NCI-H2107 treated with DMSO at 0.1 percent for 48 hours (cell line): ENCODE measurements at regions not wholly inside any gene's neighbourhood (a gene's known extent, or its start where the extent isn't known, plus 50 kb on each side); places are given as distances from the start of the nearest gene placed in this dataset.

ENCODE experiments used
- DNase-seq: peaks from one replicate; lab custom pipeline; 2025; ENCODE audit not compliant: unreplicated experiment; lab: John Stamatoyannopoulos, UW

DNA sequence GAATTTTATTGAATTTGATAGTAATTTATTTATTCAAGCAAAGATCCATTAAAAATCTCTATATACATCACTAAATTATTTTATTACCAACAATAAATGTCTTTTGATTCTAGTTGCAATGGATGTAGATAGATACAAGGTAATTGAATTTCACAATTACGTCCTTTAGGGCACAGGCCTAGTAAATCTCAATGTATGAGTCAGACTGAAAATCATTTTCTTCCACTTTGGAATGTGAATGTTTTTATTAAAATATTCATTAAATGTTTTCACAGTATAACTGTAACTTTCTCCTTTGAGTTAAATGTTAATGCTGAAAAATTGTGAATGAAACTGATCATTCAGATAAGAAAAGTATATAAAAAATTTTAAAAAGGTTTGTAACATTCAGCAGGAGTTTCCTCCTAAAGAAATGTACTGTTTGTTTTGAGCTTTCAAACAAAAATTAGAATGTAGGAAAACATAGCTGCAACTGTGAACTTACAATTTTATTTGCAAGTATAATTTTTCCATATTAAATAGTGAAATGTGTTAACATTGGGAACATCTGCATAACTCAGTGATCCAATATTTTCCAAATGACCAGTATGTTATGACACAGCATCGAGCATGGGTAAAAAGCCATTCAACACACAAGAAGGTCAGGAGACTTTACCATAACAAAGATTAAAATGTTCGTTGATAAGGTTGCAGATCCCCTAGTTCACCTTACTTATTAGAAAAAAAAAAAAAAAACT, 663.7 kb downstream of the METTL4 start:
- no peak for DNase-seq

DNA sequence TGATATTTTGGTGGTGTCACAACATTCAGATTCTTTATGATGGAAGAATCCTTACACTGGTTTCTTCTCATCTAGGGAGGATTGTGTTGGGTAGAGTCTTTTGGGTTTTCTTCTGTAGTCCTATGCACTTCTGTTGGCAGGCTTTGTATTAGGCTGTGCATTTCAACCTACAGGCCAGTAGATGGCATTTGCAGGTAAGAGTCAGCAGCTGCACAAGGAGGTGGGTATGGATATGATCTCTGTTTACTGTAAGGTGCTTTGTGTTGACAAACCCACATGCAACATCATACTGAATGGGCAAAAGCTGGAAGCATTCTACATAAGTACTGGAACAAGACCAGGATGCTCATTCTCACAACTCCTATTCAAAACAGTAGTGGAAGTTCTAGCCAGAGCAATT, 656.8 kb downstream of the METTL4 start:
- no peak for DNase-seq

DNA sequence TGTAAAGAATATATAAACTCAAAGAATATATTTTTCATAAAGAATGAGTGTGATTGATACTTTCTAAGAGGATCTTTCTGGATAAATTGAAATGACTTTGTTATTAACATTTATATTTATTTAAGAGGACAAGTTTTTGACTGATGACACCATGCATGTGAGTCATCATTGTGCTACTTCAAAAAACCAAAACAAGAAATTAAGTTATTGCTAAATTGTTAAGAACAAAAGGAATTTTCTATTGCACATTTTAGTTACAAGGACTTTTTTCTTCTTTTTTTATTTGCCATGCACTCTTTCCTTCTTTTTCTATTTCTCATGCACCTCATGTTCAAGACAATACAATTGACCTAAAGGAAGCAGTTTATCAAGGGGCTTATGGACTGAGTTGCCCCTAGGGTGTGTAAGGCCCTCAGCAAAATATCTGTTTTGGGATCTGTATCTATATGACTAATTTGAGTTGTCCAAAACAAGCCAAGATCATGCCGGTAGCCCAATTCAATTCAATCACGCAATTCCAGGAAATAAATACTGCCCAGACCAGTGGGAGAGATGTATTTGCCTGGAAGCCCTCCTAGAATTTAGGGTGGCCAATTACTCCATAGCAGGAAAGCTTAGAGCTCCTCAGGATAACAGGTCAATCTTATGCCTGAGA, 654.3 kb downstream of the METTL4 start:
- DNase-seq, result no peak

DNA sequence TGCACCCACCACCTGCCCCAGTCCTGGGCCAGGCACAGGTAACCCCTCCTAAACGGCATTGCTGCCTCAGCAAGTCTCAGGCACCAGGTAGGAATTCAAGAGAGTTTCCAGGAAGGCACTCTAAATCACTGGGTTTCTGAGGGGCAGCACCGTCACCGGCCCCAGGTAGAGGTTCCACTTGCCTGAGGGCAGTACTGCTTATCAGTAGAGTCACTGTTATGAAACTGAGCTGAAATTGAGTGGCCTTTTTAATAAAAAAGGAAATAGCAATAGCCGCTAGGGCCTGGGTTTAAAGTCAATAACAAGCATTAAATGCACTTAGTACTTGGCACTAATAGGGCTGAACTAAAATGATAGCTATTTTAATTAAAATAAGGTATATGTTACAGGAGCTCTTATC, 653.7 kb downstream of the METTL4 start:
- no peak for DNase-seq

DNA sequence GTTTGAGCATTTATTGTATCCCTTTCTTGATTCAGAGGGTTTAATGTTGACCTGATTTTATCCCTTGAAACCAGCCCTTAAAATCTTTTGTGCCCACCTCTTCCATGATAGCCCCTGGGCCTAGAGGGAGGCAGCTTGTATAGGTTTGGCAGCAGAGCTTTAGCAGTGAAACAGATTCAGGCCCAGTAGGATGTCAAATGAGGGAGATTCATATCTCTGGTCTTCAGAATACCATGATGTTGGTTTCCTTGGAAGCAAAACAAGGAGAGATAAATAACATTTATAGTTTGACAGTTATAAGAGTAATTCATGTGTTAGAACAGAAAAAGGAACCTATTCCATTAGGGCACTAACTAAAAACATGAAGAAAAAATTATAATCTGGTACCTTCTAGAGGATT, 649.2 kb downstream of the METTL4 start:
- DNase-seq, result no peak

DNA sequence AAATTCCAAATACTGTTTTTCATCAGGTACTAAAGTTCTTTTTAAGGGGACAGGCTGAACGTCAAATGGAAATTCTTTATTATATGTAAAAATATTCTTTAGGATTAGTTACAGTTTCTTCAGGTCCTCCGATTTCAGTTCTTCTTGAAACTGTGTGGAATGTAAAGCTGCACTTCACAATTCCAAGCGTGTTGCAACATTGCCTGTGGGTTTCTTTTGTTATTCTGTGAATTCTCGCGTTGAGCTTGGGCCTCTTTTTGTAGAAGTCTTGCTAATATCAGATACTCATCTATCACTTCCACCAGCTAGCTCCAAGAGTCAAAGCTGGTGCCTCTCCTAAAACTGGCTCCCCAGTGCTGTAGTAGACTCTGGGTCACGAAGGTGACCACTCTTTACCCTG, 642.6 kb downstream of the METTL4 start:
- DNase-seq, result no peak

DNA sequence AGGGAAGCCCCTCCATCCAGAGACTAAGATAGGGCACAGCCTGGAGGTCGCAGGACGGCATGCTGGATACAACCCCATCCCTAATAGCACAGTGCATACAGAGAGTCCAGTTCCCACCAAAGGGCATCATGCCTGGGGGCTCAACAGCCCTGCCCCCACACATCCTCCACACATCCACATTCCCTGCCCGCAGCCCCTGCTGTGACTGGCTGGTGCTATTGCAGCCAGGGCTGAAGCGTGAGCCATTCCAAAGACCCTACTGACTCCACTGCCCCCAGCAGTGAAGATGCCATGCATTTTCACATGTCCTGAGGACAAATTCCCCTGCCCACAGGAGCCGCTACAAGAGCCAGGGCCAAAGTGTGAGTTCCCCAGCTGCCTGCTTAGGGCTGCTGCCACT, 641.6 kb downstream of the METTL4 start:
- DNase-seq, result no peak

DNA sequence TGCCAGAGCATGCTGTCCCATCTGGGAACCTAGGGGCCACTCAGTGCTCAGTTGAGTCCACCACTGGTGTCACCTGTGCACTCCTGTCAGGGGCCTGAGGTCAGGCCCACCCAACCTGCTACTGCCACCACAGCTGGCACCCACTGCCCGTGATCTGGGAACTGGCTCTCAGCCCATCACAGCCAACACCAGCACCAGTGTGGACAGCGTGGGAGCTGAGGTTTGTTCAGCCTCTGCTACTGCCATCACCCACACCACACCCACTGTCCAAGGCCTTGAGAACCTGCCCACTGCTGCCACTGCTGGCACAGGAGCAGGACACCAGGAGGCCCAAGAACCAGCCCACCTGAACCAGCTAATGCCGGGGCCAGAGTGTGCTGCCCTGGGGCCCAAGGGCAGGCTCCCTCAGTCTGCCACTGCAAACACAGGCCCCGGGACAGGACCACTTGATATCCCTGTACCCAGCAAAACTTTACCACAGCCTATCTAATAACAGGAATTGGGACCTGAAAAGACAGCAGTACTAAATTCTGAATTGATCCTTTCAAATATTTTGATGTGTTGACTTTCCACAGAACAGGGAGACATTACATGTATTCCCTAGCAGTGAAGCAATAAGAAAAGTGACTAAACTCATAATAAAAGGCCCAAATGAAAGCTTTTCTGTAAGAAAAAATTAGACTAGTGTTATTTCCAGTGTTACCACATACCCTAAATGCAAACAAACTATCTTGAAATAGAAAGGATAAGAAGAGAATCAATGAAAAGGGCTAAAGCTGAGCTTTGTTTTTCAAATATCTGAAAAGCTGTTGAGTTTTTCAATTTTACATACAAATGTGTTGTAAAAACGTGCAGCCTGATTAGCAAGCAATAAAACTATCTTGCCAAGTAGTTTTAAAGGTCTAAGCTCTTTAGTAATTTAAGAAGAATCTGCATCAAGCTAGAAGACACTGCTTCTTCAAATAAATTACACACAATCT, 640.7 kb downstream of the METTL4 start:
- DNase-seq, result no peak

DNA sequence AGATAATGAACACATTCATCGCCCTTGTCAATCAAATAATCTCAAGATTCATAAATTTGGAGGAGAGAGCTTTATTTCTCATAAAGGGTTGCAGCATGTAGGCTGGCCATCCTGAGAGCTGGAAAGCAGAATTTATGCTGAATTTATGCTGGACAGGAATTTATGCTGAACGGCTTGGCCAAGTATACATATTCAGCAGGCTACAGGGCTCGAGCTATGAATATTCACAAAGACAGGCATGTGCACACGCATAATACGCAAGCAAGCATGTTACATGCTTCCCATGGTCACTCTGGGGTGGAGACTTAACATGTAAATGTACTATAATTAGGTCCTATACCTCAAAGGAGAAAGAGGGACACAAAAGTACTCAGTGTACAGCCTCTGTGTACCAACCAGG, 618.8 kb downstream of the METTL4 start:
- DNase-seq, result no peak

DNA sequence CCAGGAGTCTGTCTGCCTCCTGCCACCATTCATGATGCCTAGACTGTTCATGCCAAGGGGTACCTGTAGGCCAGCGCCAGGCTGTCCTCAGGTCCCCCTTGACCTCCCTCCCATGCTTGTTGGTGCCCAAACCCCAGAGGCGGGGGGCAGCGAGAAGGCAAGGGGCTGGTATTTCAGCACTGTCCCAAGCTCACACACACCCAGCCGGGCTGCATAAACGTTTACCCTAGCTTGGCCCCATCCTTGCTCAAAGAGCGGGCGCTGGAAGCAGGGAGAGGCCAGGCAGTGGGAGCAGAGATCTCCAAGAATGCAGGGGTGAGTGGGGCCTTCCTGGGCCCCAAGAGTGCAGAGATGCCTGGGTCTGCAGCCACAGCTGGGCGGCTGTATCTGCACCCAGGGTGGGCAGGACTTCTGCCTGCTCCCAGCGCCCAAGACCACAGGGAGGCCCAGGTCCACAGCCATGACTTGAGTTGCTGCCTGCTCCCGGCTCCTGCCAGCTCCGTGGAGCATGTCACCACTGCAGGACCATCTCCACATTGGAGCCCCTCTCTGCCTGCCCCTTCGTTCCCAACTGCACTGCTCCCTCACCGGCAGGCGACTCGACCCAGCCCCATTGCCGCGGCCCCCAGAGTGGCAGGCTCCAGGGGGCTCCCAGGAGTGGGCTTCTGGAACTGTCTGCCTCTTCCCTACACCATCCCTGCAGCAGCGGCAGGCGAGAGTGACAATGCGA, 616.6 kb downstream of the METTL4 start:
- no peak for DNase-seq

DNA sequence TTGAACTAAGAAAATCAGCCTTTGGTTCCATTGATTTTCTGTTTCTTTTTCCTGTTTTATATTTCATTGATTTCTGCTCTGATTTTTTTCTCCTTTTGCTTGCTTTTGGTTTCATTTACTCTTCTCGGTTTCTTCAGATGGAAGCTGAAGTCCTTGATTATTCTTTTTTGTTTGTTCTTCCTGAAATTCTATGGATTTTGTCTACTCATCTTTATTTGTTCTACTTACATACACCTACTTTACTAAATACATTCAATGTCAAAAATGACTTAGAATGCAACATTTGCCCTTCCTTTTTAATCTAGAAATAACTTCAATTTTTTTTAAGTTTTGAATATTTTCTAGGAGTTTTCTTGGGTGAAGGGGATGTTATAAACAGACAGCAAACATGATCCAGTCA, 612.5 kb downstream of the METTL4 start:
- DNase-seq, result no peak

DNA sequence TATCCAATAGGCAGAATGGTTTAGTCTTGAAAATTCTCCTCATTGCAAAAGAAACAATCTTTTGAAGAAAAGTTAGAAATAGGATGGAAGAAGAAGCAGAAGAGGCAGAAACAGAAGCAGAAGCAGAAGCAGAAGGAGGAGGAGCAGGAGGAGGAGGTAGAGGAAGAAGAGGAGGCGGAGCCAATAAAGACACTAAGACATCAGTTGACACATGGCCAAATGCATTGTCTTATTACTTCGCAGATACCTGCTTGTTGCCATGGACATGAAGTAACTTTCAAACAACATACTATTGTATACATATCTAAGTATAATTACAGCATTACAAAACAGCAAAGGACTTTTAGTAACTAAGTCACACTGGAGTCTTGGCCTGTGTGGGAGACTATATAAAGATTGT, 606.3 kb downstream of the METTL4 start:
- no peak for DNase-seq

DNA sequence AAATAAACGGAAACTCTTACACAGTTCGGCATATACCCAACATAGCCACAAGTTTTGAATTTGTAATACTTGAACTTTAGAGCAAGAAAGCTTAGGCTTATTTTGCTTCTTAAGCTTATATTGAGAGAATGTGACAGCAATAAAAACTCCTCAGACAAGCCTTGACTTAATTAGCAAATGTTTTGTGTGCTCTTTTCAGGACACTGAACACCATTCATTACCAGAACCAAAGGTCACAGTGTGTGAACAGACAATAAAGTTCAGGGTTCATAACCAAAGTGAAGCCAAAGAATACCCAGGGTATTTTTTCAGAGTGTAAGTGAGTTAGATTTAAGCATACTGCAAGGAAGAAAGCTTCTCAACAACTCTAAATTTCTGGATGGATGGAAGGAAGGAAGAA, 605.8 kb downstream of the METTL4 start:
- no peak for DNase-seq

DNA sequence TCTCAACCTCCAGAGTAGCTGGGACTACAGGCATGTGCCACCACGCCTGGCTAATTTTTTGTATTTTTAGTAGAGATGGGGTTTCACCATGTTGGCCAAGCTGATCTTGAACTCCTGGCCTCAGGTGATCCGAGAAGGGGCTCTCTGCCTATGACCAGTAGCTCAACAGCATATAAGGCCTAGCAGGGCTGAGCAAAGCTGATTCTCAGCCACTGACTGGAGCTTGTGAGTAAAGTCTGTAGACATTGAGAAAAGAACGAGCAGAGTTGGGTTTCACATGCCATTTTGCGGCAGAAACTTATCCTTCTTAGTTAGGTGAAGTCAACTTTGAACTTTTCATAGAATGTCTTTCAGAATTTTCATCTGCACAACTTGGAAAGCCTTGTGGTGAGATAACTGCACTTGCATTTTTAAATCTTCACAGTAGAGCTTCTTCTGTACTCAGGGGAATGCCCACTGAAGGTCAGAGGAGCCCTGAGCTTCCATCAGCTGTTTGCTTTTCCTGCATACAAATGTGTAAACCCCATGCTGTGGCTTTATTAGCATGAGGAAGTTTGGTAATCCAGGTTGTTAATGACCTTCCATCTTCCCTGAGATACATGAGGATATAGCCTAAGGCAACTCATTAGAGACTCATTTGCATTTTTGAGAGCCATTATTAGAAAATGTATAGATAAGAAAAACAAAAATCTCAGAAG, 602.4 kb downstream of the METTL4 start:
- no peak for DNase-seq

DNA sequence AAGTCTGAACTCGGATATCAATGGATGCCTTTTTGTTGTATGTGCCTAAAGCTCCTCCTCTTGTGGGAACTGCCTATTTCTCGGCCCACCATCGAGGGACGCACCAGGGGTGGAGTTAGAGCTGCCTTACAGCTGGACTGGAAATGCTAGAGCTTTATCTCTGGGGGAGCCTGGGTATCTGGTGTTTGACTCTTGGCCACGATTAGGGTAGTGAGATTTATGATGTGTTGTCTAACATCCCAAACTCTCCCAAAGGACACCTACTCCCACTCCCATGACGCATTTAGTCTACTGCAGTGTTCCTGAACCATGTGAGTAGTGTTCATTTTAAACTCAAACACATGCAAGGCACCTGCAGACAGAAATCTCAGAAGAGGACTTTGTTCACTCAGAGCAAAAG, 594.8 kb downstream of the METTL4 start:
- DNase-seq, result no peak

DNA sequence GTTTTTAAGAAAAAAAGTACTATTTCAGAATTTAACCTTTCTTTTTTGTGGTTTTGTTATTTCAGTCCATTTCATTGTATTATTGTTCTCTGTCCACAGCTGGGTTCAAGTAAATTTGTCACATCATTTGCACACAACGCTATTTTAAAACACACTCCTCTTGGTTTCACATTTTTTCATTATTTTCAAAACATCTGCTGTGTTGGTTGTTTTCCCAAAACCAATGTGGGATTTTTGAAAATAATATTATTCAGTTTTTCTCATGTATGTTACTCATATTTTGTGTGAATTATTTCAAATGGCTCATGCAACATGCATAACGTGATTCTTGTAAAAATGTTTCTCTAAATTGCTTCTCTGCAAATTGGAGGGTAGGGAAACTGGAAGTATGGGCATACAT, 589.2 kb downstream of the METTL4 start:
- DNase-seq, result no peak

DNA sequence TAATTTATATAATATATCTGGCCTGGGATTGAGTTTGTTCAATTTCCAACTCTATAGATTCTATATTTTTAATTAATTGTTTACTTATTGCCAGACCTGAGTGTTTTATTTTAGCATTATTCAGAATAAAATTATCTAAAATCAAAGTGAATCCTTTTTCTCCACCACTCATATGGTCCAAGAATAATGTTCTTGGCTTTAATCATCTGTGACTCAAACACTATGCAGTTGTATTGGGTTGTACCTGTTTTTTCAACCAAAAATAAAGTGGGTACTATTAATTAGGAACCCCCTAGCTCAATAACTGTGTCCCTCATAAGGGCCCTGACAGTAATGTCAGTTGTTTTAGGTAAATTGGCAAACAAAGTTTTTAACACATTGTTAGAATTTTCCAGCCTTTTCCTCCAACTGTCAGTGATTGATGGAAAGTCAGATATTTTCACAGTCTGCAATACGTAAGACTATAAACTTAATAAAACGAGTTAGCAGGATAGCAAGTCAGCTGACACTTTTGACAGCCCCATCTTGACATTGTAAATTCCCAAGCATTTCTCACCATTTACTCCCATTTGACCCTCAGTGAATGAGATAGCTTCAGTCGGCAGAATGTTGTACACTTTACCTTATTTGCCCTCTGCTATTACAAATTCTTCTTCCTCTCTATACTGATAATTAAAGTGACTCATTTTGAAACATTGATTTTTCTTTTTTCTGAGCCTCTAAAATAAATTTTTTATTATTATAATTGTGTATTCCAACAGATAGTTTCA, 587.4 kb downstream of the METTL4 start:
- DNase-seq, result no peak

DNA sequence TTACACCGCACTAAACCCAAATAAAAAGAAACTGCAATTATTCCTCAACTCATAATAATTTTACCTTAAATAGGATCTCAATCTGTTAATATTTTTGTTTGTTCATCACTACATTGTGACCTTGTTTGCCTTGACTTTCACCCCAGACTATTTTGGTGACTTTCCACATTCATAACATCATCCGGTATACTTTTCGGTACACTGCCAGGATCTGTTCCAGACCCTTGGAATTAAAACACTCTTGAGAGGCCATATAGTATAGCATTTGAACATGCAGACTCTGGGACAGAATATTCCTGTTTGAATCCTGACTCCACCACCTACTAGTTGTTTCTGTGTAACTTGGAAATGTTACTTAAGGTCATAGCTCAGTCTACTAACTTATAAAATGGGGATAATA, 577.4 kb downstream of the METTL4 start:
- no peak for DNase-seq

DNA sequence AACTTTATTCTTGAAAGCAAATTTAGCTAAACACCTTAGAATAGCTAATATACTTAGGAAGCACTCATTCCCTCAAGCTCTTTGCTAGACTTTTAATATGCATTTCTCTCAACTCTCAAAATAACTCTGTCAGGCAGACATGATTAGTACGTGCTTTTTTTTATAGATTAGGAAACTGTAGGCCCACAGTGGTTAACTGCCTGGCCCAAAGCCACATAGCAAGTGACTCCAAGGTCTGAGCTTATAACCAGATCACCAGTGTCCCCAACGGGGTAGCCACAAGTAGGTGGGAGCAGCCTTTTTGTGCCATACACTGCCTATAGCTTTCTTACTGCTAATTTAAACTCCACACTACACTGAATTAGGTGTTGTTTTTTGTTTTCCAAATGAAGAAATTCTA, 576.8 kb downstream of the METTL4 start:
- DNase-seq, result no peak
